MG63 (cell line): ENCODE measurements at regions not wholly inside any gene's neighbourhood (a gene's known extent, or its start where the extent isn't known, plus 50 kb on each side); places are given as distances from the start of the nearest gene placed in this dataset.

Experiments
- DNase-seq: peaks from one replicate; pipeline ENCODE4 v3.0.0-alpha.2; 2020
- H3K27me3 ChIP-seq: fragments of 250-450 bp; sonication (Bioruptor Pico); 2 replicates; pipeline ENCODE4 v1.5.1; 2020; ENCODE audit warnings: mild to moderate bottlenecking, moderate library complexity
- H3K36me3 ChIP-seq: fragments of 250-450 bp; sonication (Bioruptor Pico); 2 replicates; pipeline ENCODE4 v1.5.1; 2020; ENCODE audit warnings: mild to moderate bottlenecking, moderate library complexity
- H3K4me3 ChIP-seq: fragments of 250-450 bp; sonication (Bioruptor Pico); 2 replicates; pipeline ENCODE4 v1.5.1; 2020; ENCODE audit warnings: mild to moderate bottlenecking, moderate library complexity
- H3K9me3 ChIP-seq: fragments of 250-450 bp; sonication (Bioruptor Pico); 2 replicates; pipeline ENCODE4 v1.5.1; 2020; ENCODE audit warnings: mild to moderate bottlenecking, moderate library complexity

DNA sequence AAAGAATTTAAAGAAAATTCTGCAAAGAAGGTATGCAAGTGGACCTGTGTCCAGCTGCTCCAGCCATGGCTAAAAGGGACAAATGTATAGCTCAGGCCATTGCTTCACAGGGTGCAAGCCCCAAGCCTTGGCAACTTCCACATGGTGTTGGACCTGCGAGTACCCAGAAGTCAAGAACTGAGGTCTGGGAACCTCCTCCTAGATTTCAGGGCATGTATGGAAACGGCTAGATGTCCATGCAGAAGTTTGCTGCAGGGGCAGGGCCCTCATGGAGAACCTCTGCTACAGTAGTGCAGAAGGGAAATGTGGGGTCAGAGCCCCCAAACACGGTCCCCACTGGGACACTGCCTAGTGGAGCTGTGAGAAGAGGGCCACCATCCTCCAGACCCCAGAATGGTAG, 284.0 kb upstream of the RAB6C start:
- Histone ChIP-seq H3K27me3 (no peaks in the 10 kb centered on the region), H3K36me3 (no peaks in the 10 kb centered on the region), H3K9me3 (no peaks in the 10 kb centered on the region), H3K4me3 (no peak overlapping the region)
- DNase-seq: no peak

DNA sequence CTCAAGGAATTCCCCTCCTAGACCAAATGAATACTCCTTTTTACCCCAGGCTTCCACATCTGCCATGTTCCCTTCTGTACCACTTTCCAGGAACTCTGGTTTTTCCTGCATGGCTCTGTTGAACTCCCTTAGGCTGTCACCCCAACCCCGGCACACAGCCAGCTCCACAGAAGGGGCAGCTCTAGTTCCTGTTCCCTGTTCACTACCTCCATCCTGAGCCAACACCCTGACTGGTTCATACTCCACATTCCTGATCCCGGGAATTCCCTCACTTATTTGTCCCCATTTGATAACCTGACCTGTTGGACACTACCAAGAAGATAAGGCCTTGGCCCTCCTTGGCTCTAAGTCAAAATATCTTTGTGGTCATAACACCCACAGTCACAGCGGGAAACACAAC, 280.9 kb upstream of the RAB6C start:
- Histone ChIP-seq H3K36me3 (no peaks in the 10 kb centered on the region), H3K4me3 (no peak overlapping the region), H3K27me3 (no peaks in the 10 kb centered on the region), H3K9me3 (no peaks in the 10 kb centered on the region)
- DNase-seq: no peak

DNA sequence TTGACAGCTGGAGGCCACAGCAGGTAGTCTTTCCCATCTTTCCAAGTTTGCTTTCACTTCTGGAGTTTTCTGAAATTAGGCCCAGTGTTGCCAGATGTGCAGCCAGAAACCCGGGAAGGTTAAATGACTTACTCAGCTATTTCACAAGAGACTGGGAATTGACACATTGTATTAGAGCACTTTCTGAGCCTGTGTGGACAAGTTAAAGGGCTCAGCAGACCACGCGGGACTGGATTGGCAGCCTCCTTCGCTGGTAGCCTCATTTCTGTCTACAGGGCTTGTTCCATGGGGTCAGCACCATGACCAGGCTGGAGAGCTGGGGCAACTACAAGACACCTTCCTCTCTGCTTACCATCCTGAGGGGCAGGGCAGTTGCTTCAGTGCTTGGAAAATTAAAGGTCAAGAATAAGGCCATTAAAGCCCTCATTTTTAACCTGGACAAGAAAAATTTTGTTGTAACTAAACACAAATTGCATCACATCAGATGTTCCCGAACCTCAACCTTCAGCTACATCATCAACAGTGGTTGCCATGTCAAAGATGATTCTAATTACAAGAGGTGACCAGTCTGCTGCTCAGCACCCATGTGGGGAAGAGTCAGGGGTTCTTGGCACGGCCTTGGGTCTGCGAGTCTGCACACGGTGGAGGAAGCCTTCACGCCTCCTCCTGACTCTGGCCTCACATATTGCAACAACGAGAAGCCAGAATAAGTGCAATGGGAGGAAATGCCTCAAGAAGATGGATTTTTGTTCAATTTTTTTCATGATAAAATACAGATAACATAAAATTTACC, 279.5 kb upstream of the RAB6C start:
- Histone ChIP-seq H3K4me3 (no peak overlapping the region), H3K27me3 (no peaks in the 10 kb centered on the region), H3K9me3 (no peaks in the 10 kb centered on the region), H3K36me3 (no peaks in the 10 kb centered on the region)
- no peak for DNase-seq

DNA sequence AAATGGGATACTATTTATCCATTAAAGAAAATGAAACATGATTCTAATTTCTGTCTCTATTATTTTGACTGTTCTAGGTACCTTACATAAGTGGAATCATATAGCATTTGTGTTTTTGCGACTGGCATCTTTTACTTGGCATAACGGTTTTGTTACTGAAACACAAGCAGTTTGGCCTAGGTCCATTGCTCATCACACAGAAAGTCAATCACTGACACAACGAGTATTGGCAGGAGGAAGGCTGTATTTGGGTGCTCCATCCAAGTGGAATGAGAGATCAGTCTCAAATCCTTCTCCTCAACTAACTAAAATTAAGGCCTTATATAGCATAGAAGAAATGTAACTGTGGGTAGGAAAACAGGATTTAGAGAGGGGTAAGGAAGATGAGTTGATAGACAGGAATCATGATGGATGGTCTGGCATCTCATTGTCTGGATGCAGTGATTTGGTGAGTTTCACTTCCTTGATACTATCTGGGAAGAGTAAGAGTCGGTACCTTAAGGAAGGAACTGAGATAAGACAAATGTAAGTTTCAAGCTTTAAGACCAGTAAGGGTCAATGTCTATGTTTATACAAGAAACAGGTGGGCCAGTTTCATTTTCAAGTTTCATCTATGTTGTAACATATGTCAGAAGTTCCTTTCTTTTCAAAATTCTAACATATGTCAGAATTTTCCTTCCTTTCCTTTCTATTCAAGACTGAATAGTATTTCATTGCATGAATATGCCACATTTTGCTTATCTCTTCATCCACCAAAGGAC, 276.9 kb upstream of the RAB6C start:
- Histone ChIP-seq H3K27me3 (no peaks in the 10 kb centered on the region), H3K4me3 (no peak overlapping the region), H3K36me3 (no peaks in the 10 kb centered on the region), H3K9me3 (no peaks in the 10 kb centered on the region)
- no peak for DNase-seq

DNA sequence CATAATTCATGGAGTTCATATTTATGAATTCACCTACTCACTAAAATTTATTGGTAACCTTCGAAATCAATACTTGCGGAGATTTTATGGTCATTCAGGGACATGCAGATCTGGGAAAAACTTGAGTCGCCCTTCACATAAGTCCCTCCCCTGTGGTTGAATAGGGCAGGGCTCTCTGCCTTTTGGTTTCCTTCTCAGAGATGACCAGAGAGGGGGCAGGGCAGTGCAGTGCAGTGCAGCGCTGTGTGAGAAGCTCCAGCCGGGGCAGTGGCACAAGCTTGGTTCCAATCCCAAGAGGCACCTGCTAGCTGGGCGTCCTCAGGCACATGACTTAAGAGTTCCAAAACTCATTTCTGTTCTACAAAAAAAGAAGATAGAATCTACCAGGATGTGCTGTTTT, 274.4 kb upstream of the RAB6C start:
- H3K27me3 ChIP-seq: no peaks in the 10 kb centered on the region
- no peak for DNase-seq
- no peaks in the 10 kb centered on the region for H3K9me3 ChIP-seq
- no peaks in the 10 kb centered on the region for H3K36me3 ChIP-seq
- H3K4me3 ChIP-seq: no peak overlapping the region

DNA sequence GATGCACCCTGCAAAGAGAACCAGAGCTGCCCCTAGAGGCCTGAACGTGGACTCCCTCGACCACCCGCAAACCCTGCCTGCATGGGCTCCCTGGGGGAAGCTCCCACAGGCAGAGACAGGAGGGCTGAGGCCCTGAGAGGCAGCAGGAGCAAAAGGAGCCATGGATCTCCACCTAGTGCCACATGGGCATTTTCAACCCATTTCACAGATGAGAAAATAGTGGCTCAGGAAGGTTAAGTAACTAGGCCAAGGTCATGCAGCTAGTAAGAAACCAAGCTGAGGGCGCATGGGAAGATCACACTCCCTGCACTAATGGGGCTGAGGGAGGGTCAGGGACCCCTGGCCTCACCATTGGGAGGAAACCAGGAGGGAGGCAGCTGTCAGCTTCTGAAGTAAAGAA, 271.7 kb upstream of the RAB6C start:
- H3K4me3 ChIP-seq: no peak overlapping the region
- no peaks in the 10 kb centered on the region for H3K27me3 ChIP-seq
- no peaks in the 10 kb centered on the region for H3K36me3 ChIP-seq
- DNase-seq: no peak
- H3K9me3 ChIP-seq: no peaks in the 10 kb centered on the region

DNA sequence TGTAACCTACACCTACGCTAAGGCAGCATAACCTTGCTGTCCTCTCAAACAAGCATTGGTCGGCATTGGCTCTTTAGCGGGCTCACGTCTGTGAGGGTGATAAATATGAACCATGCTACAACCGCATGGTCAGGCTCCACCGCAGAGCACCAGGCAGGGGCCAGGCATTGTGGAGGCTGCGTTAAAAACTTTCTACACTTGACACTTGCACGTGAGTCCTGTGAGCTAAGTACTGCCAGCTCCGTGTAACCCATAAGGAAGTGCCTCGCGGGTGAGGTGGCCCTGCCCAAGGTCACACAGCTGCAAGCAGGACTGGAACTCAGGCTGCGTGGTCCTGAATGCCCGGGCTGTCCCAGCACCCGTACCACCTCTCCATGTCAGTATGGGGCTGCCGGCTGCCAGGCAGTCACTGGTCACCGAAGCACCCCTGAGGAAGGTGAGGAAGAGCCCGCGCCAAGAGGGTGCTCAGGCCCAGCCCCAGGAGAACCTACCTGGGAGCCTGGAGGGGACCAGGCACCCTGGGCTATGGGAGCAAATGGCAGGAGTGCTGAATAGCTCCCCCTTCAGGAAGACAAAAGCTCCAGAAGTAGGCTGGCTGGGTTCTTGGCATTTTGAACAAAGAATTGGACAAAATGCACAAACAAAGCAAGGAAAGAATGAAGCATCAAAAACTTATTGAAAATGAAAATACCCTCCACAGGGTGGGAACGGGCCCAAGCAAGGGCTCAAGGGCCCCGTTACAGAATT, 271.1 kb upstream of the RAB6C start:
- H3K27me3 ChIP-seq: no peaks in the 10 kb centered on the region
- DNase-seq: no peak
- H3K9me3 ChIP-seq: no peaks in the 10 kb centered on the region
- H3K36me3 ChIP-seq: no peaks in the 10 kb centered on the region
- H3K4me3 ChIP-seq: no peak overlapping the region

DNA sequence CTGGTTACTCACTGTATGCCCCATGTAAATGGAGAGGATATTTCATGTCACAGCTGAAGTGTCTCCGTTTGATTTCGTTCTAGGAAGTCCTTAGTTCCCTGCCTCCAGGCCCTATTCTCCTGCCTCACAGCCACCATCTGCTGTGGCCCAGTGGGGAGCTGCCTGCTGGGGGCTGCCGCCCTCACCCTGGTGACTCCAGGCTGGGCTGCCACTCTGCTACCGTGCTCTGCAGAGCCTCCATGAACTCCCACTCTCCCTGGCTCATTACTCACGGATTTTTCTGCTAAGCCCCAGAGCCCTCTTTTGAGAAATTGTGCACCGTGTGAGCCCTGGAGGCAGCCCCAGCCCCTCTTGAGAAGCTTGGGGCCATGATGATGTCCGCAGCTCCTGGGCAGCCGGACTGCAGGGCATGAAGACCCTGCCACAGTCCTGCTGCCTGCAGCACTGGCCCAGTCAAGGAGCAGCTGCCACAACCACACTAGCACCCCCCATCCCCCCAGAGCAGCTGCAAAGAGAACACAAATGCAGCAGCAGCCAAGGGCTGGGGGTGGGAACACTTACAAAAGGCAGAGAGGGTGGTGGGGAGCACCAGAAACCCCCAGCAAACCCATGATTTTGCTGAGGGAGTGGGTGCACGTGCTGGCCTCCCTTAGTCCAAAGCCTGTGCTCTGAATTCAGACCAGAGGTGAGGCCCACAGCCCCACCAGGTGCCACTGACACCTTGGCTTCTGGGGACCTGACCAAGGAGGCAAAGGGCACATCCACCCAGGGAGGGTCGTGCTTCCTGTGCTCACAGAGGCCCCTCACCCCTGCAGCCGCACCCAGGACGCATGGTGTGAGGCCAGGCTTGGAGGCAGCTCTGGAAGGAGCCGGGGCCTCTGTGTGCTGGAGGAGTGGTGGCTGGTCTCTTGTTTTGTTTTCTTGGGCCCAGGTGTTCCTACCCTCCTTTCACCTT, 270.2 kb upstream of the RAB6C start:
- DNase-seq: no peak
- no peaks in the 10 kb centered on the region for H3K9me3 ChIP-seq
- H3K4me3 ChIP-seq: no peak overlapping the region
- no peaks in the 10 kb centered on the region for H3K36me3 ChIP-seq
- H3K27me3 ChIP-seq: no peaks in the 10 kb centered on the region

DNA sequence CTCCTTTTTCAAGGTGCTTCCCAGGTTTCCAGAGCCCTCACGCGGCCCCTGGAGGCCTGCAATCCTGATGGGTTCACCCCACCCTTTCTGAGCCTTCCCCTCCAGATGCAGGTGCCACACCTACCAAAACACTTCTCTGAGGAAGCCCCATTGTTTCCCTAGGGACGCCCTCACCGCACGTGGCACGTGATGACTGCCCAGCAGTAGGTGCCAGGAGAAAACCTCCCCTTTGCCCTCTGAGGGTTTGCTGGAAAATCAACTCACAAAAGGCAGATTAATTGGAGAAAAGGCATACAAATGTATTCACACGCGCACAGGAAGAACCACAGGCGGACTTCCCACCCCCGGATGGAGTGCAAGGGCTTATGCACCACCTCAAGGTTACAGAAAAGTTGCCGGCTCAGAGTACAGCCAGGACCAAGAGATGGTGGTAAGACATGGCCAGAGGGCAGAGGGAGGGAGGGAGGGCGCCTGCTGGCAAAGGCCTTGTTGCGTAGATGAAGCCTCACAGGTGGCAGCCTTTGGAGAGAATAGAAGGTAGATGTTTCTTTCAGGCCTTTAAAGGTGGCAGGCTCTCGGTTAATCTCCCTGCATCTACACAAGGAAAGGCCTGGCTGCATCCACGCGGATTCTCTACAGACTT, 269.4 kb upstream of the RAB6C start:
- H3K4me3 ChIP-seq: no peak overlapping the region
- no peaks in the 10 kb centered on the region for H3K36me3 ChIP-seq
- H3K9me3 ChIP-seq: no peaks in the 10 kb centered on the region
- DNase-seq: no peak
- no peaks in the 10 kb centered on the region; the same call in 1 of the 2 replicates for H3K27me3 ChIP-seq

DNA sequence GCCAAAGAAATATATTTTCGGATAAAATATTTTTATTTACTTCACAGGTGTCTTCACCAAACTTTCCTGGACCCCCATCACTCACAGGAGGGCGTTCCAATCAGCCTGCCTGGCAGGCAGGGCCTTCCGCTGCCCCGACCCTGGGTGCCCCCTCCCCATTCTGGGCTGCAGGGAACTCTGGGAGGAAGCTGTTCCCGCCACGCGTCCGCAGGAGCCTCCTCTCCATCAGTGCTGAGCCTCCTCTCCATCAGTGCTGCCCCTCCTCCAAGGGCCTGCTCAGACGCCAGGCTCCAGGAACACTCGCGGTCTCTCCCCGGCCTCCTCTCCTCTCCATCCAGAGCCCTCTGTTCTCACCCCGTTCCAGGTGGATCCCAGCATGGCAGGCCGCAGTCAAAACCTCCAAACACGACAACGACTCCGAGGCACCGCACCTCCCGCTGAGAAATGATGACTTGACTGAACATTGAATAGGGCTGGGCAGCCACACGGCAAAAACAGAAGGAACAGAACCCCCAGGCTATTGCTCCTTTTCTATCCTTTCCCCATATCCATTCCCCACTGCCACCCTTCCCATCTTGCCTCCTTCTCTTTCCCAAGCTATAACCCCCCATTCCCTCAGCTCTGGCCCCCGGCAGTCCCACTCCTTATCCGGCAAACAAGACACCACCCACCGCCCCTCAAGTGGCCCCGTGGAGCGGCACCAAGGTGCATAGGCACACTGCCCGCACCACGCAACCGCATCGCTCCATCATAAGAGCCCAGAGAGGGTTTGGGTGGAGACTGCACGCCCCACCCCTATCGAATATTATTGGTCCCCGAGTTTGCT, 268.6 kb upstream of the RAB6C start:
- no peak for DNase-seq
- Histone ChIP-seq H3K36me3 (no peaks in the 10 kb centered on the region), H3K4me3 (no peak overlapping the region), H3K27me3 (no peaks in the 10 kb centered on the region; the same call in 1 of the 2 replicates), H3K9me3 (no peaks in the 10 kb centered on the region)

DNA sequence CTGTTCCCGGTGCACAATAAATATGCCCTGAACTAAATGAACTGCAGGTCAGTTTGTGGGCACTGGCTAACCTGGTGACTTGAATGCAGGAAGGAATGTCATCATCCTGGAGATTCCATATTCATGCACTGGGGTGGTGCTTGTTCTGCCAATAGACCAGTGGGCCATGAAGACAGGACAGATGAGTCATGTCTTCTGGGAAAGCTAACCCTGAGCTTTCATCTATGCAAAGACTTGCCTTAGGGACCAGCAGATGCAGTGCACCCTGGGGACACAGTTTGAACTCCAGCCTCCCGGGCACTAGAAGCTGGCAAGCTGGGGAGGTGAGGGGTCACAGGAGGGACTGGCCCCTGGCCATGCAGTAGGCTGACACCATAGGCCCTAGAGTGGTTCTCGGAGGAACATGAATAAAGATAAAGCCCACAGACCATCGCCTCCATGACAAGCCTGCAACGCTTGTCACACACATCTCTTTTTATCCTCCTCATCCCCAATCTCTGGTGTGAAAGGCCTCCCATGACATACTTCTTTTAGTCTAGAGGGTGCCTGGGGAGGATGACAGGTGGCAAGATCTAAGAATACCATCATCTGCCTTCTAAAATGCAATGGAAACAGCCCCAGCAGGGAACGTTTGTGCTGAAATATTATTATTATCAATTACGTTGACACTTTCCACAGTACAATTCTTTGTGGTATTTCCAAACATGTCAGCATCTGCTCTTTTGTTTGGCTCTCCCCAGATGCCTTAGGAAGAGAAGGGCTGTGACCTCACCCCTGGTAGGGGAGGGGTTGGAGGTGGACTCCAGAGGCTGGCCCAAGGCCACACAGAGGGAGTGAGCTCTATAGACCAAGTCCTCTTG, 267.4 kb upstream of the RAB6C start:
- H3K9me3 ChIP-seq: no peaks in the 10 kb centered on the region
- no peaks in the 10 kb centered on the region for H3K36me3 ChIP-seq
- H3K4me3 ChIP-seq: no peak overlapping the region
- H3K27me3 ChIP-seq: no peaks in the 10 kb centered on the region; the same call in 1 of the 2 replicates
- no peak for DNase-seq

DNA sequence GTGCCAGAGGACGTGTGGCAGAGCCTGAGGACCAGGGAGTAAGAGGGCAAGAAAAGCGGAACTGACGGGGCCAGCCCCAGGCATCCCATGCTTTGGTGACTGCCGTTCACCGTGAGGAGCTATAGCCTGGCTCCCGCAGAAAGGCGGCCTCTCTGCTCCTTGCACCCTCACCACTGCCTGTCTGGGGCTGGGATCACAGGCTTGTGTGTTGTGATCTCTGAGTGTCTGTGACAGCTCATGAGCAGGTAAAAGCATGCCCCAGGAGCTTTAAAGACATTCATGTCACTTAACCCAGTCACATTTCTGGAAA, 266.8 kb upstream of the RAB6C start:
- Histone ChIP-seq H3K27me3 (no peaks in the 10 kb centered on the region; the same call in 1 of the 2 replicates), H3K4me3 (no peak overlapping the region), H3K9me3 (no peaks in the 10 kb centered on the region), H3K36me3 (no peaks in the 10 kb centered on the region)
- DNase-seq: no peak

DNA sequence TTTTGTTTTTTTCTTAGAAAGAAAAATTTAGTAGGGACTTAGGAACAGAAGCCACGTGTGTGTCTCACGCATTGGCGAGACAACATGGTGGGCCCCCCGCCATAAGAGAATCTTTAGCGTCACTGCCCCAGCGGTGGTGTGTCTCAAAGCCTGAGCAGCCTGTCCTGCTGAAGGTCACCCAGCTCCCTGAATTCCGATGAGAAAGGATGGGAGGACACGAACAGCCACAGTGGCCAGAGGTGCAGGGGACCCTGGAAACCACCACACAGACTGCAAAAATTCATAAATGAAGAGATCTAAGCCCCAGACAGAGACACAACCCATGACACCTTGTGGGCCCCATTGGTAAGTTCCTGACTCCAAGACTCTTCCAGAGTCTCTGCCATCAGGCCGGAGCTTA, 266.1 kb upstream of the RAB6C start:
- Histone ChIP-seq H3K9me3 (no peaks in the 10 kb centered on the region), H3K36me3 (no peaks in the 10 kb centered on the region)
- DNase-seq: no peak

DNA sequence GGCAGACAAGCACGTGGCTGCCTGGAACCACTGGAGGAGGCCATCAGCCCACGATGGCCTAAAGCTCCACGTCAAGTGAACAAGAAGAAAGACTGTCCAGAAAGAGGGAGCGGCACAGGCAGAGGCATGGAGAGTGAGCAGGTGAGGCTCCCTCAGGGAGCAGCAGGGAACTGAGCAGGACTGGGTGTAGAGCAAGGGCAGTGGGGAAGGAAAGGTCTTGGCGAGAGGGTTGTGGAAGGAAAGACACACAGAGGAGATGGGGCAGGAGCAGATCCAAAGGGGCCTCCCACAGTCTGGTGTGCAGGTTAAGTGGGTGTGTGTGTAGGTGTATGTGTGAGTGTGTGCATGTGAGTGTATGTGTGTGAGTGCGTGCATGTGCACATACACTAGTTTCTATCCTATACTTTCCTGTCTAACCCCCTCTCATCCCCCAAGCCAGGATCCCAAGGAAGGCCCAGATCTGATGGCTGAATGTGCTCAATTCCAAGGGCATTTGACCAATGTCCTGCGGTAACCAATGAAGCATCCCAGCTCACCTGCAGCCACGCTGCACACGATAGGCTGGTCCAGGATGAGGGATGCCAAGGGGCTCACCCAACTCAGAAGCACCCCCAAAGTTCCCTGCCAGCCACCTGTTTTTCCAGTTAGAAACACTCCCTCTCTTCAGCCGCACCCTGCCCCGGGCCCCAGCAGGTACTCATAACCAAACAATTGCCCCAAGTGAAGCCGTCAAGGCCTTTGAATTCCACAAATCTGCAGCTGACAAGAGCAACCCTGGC, 262.5 kb upstream of the RAB6C start:
- no peaks in the 10 kb centered on the region; the same call in 1 of the 2 replicates for H3K27me3 ChIP-seq
- no peaks in the 10 kb centered on the region for H3K9me3 ChIP-seq
- DNase-seq: no peak
- H3K4me3 ChIP-seq: no peak overlapping the region
- no peaks in the 10 kb centered on the region for H3K36me3 ChIP-seq

More for the DNA sequence above, 266.1 kb upstream of the RAB6C start:
- Histone ChIP-seq H3K4me3 (no peak overlapping the region), H3K27me3 (no peaks in the 10 kb centered on the region; the same call in 1 of the 2 replicates)
